MCF 10A (cell line): ENCODE measurements at regions not wholly inside any gene's neighbourhood (a gene's known extent, or its start where the extent isn't known, plus 50 kb on each side); places are given as distances from the start of the nearest gene placed in this dataset.
"Not testable (repeated sequence)": the region's sequence is repeated elsewhere in the genome, so short reads cannot be mapped to it uniquely, and the experiment has no call there.

Experiments used
- BruUV-seq: library from RNA; stranded (reverse); fragments of 400-500 nt; replicated peaks from 2 replicates; lab custom pipeline; 2021; lab: Mats Ljungman, UMichigan
- CTCF ChIA-PET: fragments of 300-600 bp; sonication (Branson Sonifier 250); formaldehyde crosslinking; extraction: SDS; loops from one replicate; lab custom pipeline; 2021; ENCODE audit warnings: antibody characterized with exemption, inconsistent platforms; lab: Yijun Ruan, JAX
- POLR2A ChIA-PET: fragments of 300-600, 350-650 bp; sonication (Branson Sonifier 250); formaldehyde crosslinking; extraction: SDS; loops from one replicate; lab custom pipeline; 2020; ENCODE audit warnings: antibody characterized with exemption, inconsistent platforms; lab: Yijun Ruan, JAX
- DNase-seq: peaks from one replicate; pipeline ENCODE4 v3.0.0-alpha.2; 2018; ENCODE audit not compliant: unreplicated experiment
- H3K27ac Mint-ChIP-seq: one replicate; pipeline ENCODE4 v1.8.0; 2022; ENCODE audit warnings: mild to moderate bottlenecking, low read depth, mixed read lengths; ENCODE audit not compliant: unreplicated experiment
- H3K27me3 Mint-ChIP-seq: one replicate; pipeline ENCODE4 v1.8.0; 2022; ENCODE audit warnings: mixed read lengths; ENCODE audit not compliant: insufficient read depth, unreplicated experiment
- H3K36me3 Mint-ChIP-seq: one replicate; pipeline ENCODE4 v1.8.0; 2022; ENCODE audit warnings: mild to moderate bottlenecking, moderate library complexity, mixed read lengths; ENCODE audit not compliant: insufficient read depth, unreplicated experiment
- H3K4me1 Mint-ChIP-seq: one replicate; pipeline ENCODE4 v1.8.0; 2022; ENCODE audit warnings: mixed read lengths; ENCODE audit not compliant: insufficient read depth, unreplicated experiment
- H3K4me3 Mint-ChIP-seq: one replicate; pipeline ENCODE4 v1.8.0; 2022; ENCODE audit warnings: mild to moderate bottlenecking, moderate library complexity, mixed read lengths; ENCODE audit not compliant: unreplicated experiment
- H3K9me3 Mint-ChIP-seq: one replicate; pipeline ENCODE4 v1.8.0; 2022; ENCODE audit warnings: mixed read lengths; ENCODE audit not compliant: unreplicated experiment
- intact Hi-C: fragments of 100-400 bp; cut with micrococcal nuclease; formaldehyde crosslinking; loops from 2 replicates; pipeline ENCODE4 v1.14.1; 2022
- TF ChIP-seq, protein P1 (sequence below): fragments of 200-600 bp; IDR thresholded peaks from one replicate; pipeline ENCODE4 v1.8.0; 2022; ENCODE audit warnings: antibody characterized with exemption, mild to moderate bottlenecking; ENCODE audit not compliant: unreplicated experiment

DNA sequence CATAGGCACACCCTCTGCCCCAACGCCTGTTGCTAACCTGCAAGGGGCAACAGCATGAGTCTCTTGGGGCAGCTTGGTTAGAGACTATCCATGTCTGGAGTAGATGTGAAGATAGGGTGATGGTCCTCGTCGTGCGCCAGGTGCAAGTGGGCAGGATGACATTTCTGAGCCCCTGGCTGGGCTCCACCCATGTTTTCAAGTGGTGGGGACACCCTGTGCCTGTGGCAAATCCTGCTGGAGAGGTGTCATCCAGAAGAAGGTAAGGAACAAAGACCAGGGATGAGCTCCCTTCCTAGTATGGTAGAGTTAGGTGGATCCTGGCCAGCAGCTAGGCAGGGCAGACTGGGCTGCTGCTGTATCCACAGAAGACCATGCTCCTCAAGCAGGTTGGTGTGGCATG is 152.6 kb downstream of the ABHD5 start:
- H3K36me3 Mint-ChIP-seq: no peaks in the 10 kb centered on the region
- no peak overlapping the region for H3K4me3 Mint-ChIP-seq
- POLR2A ChIA-PET: interaction anchor here (1.1 kb wide), 1 partner anchor 9 kb away, joined by 3 read pairs; no protein-coding TSS in a partner anchor
- H3K27me3 Mint-ChIP-seq: no peaks in the 10 kb centered on the region
- H3K27ac Mint-ChIP-seq: no peak overlapping the region
- intact Hi-C loops: no loop called here
- CTCF ChIA-PET: interaction anchor here (1.3 kb wide), 1 partner anchor 13 kb away, joined by 7 read pairs; no protein-coding TSS in a partner anchor
- no TSS peak for BruUV-seq
- DNase-seq: no peak
- H3K9me3 Mint-ChIP-seq: peaks cover 17% of the 10 kb centered on the region
- H3K4me1 Mint-ChIP-seq: no peaks in the 10 kb centered on the region
- TF ChIP-seq, protein P1, sequence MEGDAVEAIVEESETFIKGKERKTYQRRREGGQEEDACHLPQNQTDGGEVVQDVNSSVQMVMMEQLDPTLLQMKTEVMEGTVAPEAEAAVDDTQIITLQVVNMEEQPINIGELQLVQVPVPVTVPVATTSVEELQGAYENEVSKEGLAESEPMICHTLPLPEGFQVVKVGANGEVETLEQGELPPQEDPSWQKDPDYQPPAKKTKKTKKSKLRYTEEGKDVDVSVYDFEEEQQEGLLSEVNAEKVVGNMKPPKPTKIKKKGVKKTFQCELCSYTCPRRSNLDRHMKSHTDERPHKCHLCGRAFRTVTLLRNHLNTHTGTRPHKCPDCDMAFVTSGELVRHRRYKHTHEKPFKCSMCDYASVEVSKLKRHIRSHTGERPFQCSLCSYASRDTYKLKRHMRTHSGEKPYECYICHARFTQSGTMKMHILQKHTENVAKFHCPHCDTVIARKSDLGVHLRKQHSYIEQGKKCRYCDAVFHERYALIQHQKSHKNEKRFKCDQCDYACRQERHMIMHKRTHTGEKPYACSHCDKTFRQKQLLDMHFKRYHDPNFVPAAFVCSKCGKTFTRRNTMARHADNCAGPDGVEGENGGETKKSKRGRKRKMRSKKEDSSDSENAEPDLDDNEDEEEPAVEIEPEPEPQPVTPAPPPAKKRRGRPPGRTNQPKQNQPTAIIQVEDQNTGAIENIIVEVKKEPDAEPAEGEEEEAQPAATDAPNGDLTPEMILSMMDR: no peak

GRCh38 chr3:43844757-43845156 is 154.0 kb downstream of the ABHD5 start:
- CTCF ChIA-PET: interaction anchor here (0.7 kb wide), 1 partner anchor 301 kb away, joined by 3 read pairs; no protein-coding TSS in a partner anchor
- Mint-ChIP-seq H3K27me3 (no peaks in the 10 kb centered on the region), H3K9me3 (peaks cover 17% of the 10 kb centered on the region)

GRCh38 chr3:43845553-43845952 is 154.8 kb downstream of the ABHD5 start:
- POLR2A ChIA-PET, intact Hi-C loops, H3K36me3 Mint-ChIP-seq, H3K4me3 Mint-ChIP-seq, DNase-seq, H3K27me3 Mint-ChIP-seq, H3K27ac Mint-ChIP-seq, H3K4me1 Mint-ChIP-seq, BruUV-seq: not testable (repeated sequence)
- CTCF ChIA-PET: interaction anchor here (0.6 to 0.7 kb wide), 2 partner anchors 14 to 73 kb away, joined by 3 to 4 read pairs; no protein-coding TSS in a partner anchor
- peaks cover 17% of the 10 kb centered on the region for H3K9me3 Mint-ChIP-seq

More at GRCh38 chr3:43844757-43845156, 154.0 kb downstream of the ABHD5 start:
- DNase-seq: no peak
- no TSS peak for BruUV-seq
- Mint-ChIP-seq H3K4me1 (no peaks in the 10 kb centered on the region), H3K27ac (no peak overlapping the region), H3K36me3 (no peaks in the 10 kb centered on the region), H3K4me3 (no peak overlapping the region)
- intact Hi-C loops: no loop called here
- TF ChIP-seq, protein P1: no peak
- POLR2A ChIA-PET: no interaction called here

DNA sequence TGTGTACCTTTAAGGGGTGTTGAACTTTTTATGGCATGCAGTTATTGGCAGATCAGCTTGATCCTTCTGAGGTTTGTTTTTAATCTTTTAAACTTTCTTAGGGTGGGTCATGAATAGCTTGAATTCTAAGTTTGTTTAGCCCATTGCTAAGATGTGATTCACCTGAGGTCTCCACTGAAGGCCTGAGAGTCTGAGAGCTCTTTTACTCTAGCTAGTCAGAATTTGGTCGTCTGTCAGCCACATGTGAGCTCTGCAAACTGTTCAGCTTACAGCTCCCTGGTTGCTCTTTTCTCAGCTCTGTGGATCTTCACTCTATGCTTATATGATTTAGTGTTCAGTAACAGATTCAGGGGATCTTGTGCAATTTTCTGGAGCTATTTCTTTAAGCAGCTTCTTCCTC is 161.3 kb downstream of the ABHD5 start:
- CTCF ChIA-PET: interaction anchor here (0.6 to 0.7 kb wide), 3 partner anchors 32 to 311 kb away, joined by 3 to 5 read pairs (median 3); no protein-coding TSS in a partner anchor
- peaks cover 11% of the 10 kb centered on the region for H3K27me3 Mint-ChIP-seq
- TF ChIP-seq, protein P1: no peak
- no peak overlapping the region for H3K4me3 Mint-ChIP-seq
- peaks cover 5% of the 10 kb centered on the region for H3K36me3 Mint-ChIP-seq
- intact Hi-C loops: loop anchor here (10.0 kb wide), 1 partner anchor 157 kb away; the partner anchor contains the start of gene ABHD5
- no TSS peak for BruUV-seq
- no peak overlapping the region for H3K27ac Mint-ChIP-seq
- H3K9me3 Mint-ChIP-seq: no peaks in the 10 kb centered on the region
- DNase-seq: no peak
- H3K4me1 Mint-ChIP-seq: peaks cover 22% of the 10 kb centered on the region
- POLR2A ChIA-PET: interaction anchor here (0.7 to 0.9 kb wide), 2 partner anchors 8 to 14 kb away, joined by 3 read pairs; no protein-coding TSS in a partner anchor
